CD4-positive, alpha-beta T cell treated with Interleukin-12 subunit alpha and Interleukin-12 subunit beta, for 1 hour (primary cell): ENCODE measurements at regions not wholly inside any gene's neighbourhood (a gene's known extent, or its start where the extent isn't known, plus 50 kb on each side); places are given as distances from the start of the nearest gene placed in this dataset.
"Not testable (repeated sequence)": the region's sequence is repeated elsewhere in the genome, so short reads cannot be mapped to it uniquely, and the experiment has no call there.

Source experiments
- DNase-seq: peaks from one replicate; pipeline ENCODE4 v3.0.0-alpha.2; 2020

DNA sequence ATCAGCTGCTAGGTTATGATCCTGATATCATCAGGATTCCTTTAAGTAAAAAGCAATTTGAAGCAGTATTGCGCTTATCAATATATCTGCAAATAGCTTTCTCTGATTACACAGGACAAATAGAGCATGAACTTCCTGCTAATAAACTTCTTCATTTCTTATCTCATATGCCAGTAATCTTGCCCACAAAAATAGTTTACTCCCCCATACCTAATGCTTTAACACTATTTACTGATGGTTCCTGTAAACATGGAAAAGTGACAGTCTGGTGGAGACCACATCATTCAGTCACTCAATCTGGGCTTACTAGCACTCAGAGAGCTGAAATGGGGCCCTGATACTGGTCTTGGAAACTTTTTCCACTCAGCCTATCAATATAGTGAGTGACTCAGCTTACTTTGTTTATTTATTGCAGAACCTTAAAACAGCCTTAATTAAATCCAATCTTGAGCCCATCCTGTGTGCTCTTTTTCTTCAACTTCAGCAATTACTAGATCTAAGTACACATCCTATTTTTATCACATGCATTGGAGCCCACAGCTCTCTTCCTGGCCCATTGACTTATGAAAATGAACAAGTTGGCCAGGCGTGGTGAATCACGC is 1464.3 kb downstream of the UQCRFS1 start:
- no peak for DNase-seq

DNA sequence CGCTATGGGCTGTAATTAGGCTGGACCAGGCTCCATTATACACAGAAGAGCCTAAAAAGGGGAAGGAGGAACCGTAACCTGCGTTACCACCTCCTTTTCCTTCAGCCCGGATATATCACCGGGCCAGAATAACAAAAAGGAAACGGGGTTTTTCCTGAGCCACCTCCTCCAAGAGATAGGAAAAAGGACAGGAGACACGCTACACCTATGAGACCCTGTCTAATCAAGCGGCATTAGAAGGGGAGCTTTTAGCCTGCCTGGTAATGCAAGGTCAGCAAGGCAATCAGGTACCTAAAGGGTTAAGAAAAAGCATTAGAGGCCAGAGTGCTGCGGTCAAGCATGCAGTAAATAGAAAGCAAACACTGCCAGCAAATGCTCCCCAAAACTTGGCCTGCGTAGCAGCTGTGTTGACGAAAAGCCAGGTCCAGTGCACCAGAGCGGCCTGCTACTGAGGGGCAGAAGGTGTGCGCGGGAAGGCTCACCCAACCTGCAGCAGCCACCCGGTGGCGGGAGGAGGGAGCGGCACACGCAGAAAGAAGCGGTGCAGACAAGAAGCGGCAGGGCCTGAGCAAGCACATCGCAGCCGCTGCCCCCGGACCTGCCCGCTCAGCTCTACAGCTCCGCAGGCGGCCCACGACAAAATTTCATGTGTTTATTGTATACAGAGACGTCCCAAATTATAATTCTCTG is 1466.1 kb downstream of the UQCRFS1 start:
- no peak for DNase-seq

DNA sequence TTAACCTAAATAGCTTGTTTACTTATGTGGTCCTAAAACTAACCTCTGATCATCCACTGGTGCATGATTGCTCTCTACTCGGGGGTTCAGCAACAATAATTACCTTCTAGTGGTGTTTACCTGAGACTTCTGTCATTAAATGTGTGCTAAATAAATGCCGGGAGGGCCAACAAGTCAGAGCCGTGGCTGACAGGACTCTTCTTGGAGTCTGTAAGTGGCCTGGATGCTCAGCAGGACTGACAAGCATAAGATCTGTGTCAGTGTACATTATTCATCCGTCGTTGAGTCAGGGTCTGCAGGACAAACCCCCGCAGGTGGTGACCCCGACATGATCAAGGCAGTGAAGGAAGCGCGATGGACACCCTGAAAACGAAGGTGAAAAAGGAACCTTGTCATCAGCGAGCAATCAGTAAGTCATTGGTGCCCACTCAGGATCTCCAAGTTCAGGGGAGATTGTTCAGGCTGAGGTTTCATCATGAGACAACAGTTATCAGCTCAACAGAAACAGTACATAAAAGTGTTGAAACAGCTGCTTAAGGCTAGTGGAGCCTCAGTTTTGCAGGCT is 1466.9 kb downstream of the UQCRFS1 start:
- DNase-seq = no peak

DNA sequence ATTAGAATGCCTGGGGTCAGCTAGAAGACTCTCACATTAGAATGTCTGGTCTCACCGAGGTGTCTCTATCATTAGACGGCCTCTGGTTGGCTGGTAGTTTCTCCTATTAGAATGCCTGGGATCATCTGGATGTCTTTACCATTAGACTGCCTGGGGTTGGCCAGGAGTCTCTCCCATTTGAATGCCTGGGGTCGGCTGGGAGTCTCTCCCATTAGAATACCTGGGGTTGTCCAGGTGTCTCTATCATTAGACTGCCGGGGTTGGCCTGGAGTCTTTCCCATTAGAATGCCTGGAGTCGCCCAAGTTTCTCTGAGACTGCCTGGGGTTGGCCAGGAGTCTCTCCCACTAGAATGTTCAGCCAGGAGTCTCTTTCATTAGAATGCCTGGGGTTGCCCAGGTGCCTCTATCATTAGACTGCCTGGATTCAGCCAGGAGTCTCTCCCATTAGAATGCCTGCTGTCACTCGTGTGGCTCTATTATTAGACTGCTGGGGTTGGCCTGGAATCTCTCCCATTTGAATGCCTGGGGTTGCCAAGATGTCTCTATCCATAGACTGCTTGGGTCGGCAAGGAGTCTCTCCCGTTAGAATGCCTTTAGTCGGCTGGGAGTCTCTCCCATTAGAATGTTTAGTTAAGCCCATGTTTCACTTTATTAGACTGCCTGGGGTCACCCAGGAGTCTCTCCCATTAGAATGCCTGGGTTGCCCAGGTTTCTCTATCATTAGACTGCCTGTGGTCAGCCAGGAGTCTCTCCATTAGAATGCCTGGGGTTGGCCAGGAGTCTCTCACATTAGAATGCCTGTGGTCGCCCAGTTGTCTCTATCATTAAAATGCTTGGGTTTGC is 1467.8 kb downstream of the UQCRFS1 start:
- DNase-seq = no peak

DNA sequence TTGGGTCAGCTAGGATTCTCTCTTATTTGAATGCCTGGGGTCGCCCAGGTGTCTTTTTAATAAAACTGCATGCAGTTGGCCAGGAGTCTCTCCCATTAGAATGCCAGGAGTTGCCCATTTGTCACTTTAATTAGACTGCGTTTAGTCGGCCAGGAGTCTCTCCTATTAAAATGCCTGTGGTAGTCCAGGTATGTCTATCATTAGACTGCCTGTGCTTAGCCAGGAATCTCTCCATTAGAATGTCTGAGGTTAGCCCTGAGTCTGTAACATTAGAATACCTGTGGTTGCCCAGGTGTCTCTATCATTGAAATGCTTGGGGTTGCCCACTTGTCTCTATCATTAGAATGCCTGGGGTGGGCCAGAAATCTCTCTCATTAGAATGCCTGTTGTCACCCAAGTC is 1470.9 kb downstream of the UQCRFS1 start:
- no peak for DNase-seq

DNA sequence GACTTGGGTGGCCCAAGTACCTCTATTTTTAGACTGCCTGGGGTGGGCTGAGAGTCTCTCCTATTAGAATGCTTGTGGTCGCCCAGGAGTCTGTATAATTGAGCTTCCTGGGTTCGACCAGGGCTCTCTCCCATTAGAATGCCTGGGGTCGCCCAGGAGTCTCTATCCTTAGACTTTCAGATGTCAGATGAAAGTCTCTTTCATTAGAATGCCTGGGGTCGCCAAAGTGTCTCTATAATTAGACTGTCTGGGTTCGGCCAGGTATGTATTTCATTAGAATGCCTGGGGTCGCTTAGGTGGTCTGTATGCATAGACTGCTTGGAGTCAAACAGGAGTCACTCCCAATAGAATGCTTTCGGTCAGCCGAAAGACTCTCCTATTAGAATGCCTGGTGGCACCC is 1471.7 kb downstream of the UQCRFS1 start:
- no peak for DNase-seq

DNA sequence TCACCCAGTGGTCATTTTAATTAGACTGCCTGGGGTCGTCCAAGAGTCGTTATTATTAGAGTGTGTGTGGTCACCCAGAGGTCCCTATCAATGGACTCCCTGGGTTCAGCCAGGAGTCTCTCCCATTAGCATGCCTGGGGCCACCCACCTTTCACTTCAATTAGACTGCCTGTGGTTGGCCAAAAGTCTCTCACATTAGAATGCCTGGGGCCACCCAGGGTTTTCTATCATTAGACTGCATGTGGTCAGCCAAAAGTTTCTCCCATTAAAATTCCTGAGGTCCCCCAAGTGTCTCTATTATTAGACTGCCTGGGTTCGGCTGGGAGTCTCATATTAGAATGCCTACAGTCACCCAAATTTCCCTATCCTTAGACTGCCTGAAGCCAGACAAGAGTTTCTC is 1472.6 kb downstream of the UQCRFS1 start:
- DNase-seq = no peak

DNA sequence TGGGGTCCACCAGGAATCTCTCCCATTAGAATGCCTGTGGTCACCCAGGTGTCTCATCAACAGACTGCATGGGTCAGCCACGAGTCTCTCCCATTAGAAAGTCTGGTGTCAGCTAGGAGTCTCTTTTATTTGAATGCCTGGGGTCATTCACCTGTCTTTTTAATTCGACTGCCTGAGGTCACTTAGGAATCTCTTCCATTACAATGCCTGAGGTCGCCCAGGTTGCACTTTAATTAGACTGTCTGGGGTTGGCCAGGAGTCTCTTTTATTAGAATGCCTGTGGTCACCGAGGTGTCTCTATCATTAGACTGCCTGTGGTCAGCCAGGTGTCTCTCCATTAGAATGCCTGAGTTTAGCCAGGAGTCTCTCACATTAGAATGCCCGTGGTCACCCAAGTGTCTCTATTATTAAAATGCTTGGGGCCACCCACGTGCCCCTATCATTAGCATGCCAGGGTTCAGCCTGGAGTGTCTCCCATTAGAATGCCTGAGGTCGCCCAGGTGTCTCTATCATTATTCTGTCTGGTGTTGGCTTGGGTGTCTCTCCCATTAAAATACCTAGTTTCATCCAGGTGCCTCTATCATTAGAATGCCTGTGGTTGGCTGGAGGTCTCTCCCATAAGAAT is 1474.3 kb downstream of the UQCRFS1 start:
- no peak for DNase-seq

DNA sequence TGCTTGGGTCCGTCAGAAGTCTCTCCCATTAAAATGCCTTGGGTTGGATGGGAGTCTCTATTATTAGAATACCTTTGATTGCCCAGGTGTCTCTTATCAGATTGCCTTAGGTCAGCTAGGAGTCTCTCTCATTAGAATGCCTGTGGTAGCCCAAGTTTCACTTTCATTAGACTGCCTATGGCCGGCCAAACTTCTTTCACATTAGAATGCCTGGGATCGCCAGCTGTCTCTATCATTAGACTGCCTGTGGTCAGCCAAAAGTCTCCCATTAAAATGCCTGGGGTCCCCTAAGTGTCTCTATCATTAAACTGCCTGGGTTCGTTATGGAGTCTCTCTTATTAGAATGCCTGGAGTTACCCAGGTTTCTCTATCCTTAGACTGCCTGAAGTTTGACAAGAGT is 1476.7 kb downstream of the UQCRFS1 start:
- DNase-seq = no peak

DNA sequence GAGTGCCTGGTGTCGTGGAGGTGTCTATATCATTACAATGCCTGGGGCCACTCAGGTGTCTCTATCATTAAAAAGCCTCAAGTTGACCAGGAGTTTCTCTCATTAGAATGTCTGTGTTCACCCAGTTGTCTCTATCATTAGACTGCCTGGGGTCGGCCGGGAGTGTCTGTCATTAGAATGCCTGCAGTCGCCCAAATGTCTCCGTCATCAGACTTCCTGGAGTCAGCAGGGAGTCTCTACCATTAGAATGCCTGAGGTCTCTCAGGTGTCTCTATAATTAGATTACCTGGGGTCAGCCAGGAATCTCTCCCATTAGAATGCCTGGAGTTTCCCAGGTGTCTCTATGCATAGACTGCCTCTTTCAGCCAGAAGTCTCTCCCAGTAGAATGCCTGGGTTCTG is 1477.6 kb downstream of the UQCRFS1 start:
- no peak for DNase-seq

DNA sequence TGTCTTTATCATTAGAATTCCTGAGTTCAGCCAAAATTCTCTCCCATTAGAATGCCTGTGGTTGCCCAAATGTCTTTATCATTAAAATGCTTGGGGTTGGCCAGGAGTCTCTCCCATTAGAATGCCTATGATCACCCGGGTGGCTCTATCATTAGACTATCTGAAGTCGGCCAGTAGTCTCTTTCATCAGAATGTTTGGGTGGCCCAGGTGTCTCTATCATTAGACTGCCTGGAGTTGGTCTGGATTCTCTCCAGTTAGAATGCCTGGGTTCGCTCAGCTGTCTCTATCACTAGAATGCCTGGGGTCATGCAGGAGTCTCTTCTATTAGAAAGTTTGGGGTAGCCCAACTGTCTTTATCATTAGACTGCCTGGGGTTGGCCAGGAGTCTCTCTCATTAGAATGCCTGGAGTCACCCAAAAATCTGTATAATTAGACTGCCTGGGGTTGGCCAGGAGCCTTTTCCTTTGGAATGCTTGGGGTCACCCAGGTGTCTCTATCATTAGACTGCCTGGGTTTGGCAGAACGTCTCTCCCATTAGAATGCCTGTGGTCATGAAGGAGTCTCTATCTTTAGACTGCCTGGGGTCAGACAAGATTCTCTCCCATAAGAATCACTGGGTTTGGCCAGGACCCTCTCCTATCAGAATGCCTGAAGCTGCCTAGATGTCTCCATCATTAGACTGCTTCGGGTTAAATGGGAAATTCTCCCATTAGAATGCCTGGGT is 1478.3 kb downstream of the UQCRFS1 start:
- DNase-seq = no peak

DNA sequence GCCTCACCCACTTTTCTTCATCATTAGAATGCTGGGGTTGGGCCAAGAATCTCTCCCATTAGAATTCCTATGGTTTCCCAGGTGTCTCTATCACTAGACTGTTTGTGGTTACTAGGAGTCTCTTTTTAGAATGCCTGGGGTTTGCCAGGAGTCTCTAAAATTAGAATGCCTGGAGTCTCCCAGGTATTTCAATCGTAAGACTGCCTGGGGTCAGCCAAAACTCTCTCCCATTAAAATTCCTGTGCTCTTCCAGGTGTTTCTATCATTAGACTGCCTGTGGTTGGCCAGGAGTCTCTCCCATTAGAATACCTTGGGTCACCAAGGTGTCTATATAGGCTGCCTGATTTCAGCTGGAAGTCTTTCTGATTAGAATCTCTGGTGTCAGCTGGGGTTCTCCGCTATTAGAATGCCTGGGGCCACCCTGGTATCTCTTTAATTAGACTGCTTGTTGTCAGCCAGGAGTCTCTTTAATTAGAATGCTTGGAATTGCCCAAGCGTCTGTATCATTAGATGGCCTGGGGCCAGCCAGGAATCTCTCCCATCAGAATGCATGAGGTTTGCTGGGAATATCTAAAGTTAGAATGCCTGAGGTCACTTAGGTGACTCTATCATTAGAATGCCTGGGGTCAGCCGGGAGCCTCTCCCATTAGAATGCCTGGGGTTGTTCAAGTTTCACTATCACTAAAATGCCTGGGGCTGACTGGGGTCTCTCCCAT is 1479.2 kb downstream of the UQCRFS1 start:
- no peak for DNase-seq

DNA sequence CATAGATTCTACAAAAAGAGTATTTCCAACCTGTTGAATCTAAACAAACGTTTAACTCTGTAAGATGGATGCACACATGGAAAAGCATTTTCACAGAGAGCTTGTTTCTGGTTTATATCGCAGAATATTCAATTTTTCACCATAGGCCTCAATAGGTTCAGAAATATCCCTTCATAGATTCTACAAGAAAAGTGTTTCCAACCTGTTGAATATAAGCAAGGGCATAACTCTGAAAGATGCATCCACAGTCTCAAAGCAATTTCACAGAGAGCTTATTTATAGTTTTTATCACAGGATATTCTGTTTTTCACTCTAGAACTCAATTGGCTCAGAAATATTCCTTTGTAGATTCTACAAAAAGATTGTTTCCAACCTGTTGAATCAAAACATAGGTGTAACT is 1483.6 kb downstream of the UQCRFS1 start:
- DNase-seq = no peak

DNA sequence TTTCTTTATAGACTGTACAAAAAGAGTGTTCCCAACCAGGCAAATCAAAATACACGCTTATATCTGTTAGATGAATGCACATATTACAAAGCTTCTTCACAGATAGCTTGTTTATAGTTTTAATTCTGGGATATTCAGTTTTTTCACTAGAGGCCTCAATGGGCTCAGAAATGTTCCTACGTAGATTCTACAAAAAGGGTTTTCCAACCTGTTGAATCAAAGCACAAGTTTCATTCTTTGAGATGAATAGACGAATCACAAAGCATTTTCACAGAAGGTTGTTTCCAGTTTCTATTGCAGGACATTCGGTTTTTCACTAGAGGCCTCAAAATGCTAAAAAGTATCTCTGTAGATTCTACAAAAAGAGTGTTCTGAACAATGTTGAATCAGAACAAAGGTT is 1490.3 kb downstream of the UQCRFS1 start:
- no peak for DNase-seq

DNA sequence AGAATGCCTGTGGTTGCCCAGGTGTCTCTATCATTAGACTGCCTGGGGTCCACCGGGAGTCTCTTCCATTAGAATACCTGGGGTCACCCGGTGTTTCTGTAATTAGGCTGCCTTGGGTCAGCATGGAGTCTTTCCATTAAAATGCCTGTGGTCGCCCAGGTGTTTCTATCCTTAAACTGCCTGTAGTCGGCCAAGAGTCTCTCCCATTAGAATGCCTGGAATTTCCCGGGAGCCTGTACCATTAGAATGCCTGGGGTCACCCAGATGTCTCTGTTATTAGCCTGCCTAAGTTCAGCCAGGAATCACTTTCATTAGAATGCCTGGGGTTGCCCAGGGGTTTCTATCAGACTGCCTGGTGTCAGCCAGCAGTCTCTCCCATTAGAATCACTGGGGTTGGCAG is 1492.8 kb downstream of the UQCRFS1 start:
- DNase-seq = no peak

DNA sequence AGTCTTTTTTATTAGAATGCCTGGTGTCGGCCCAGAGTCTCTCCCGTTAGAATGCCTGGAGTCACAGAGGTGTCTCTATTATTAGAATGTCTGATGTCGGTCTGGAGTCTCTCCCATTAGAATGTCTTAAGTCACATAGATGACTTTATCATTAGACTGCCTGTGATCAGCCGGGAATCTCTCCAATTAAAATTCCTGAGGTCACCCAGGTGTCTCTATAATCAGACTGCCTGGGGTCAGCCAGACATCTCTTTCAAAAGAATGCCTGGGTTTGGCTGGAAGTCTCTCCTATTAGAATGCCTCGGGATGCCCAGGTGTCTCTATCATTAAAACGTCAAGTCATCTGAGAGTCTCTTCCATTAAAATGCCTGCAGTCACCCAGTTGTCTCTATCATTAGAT is 1493.9 kb downstream of the UQCRFS1 start:
- no peak for DNase-seq

DNA sequence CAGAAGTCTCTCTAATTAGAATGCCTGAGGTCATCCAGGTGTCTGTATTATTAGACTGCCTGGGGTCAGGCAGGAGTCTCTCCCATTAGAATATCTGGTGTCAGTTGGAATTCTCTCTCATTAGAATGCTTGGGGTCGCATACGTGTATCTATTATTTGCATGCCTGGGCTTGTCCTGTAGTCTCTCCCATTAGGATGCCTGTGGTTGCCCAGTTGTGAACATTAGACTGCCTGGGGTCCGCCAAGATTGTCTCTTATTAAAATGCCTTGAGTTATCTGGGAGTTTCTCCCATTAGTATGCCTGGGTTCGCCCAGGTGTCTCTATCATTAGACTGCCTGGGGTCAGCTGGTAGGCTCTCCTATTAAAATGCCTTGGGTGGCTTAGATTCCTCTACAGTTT is 1494.7 kb downstream of the UQCRFS1 start:
- DNase-seq = no peak

DNA sequence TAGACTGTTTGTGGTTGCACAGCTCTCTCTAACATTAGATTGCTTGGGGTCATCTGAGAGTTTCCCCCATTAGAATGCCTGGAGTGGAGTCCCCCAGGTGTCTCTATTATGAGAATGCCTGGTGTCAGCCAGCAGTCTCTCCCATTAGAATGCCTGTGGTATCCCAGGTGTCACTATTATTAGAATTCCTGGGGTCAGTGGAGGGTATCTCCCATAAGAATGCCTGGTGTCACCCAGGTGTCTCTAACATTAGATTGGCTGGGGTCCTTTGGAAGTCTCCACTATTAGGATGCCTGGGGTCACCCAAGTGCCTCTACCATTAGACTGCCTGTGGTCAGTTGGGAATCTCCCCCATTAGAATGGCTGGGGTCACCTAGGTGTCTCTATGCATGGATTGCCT is 1495.1 kb downstream of the UQCRFS1 start:
- DNase-seq = no peak

DNA sequence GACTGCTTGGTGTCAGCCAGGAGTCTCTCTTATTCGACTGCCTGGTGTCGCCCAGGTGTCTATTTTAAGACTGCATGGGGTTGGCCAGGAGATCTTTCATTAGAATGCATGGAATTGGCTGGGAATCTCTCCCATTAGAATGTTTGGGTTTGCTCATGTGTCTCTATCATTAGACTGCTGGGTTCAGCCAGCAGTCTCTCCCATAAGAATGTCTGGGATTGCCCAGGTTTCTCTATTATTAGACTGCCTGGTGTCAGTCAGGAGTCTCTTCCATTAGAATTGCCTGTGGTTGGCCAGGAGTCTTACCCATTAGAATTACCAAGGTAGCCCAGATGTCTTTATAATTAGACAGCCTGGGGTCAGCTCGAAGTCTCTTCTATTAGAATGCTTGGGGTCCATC is 1496.0 kb downstream of the UQCRFS1 start:
- no peak for DNase-seq

DNA sequence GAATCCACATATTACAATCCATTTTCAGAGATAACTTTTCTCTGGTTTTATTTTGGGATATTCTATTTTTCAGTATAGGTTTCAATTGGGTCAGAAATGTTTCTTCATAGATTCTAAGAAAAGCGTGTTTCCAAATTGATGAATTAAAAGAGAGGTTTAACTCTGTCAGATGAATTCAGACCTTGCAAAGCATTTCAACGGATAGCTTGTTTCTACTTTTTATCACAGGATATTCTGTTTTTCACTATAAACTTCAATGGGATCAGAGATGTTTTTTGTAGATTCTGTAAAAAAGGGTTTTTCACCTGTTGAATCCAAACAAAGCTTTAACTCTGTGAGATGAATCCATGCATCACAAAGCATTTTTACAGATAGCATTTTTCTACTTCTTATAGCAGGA is 1498.1 kb downstream of the UQCRFS1 start:
- no peak for DNase-seq

DNA sequence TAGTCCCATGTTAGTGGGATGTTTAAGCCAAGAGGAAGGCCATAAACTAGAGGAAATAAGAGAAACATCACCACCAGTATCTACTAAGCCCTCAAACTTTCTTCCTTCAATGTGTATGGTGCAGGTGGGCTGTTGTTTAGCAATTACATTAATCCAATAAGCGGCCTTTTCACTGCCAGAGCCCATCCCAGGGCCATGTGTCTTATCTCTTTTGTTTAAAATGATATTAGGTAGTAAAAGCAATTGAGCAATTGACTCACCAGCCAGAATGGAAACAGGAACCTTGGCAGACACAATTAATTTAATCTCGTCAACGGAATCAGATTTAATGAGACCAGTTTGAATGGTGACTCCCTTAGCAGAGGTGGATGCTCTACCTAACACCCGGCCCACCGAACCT is 1503.5 kb downstream of the UQCRFS1 start:
- no peak for DNase-seq

DNA sequence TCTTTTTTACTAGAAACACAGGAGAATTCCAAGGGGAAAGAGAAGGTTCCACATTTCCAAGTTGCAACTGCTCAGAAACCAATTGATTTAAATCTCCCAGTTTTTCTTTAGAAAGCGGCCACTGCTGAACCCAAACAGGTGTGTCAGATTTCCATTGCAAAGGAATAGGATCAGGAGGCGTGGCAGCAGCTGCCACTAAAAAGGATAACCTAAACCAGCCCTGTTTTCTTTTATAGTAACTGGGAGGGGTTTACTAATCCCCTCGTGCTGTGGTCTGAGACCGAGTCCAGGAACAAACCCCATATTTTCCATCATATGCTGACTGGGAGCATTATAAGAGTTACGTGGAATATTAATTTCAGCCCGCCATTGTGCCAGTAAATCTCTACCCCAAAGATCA is 1504.0 kb downstream of the UQCRFS1 start:
- not testable (repeated sequence) for DNase-seq
